Endodermal cell (in vitro differentiated cells): ENCODE measurements at regions not wholly inside any gene's neighbourhood (a gene's known extent, or its start where the extent isn't known, plus 50 kb on each side); places are given as distances from the start of the nearest gene placed in this dataset.

ENCODE experiments used
- DNase-seq: peaks from one replicate; pipeline ENCODE4 v3.0.0-alpha.2; 2017
- H3K27ac ChIP-seq: 2 replicates; pipeline ENCODE4 v1.5.1; 2013; ENCODE audit warnings: mild to moderate bottlenecking, low read depth, low read length, moderate library complexity
- H3K27me3 ChIP-seq: 2 replicates; pipeline ENCODE4 v1.6.1; 2013; ENCODE audit warnings: mild to moderate bottlenecking, low read length, moderate library complexity; ENCODE audit not compliant: insufficient read depth, control insufficient read depth, poor library complexity, severe bottlenecking
- H3K36me3 ChIP-seq: 2 replicates; pipeline ENCODE4 v1.7.0; 2013; ENCODE audit warnings: mild to moderate bottlenecking, low read length, moderate library complexity; ENCODE audit not compliant: control insufficient read depth, insufficient read depth
- H3K4me1 ChIP-seq: one replicate; pipeline ENCODE4 v1.7.0; 2013; ENCODE audit warnings: low read length; ENCODE audit not compliant: control insufficient read depth, insufficient read depth
- H3K4me3 ChIP-seq: 2 replicates; pipeline ENCODE4 v1.5.1; 2013; ENCODE audit warnings: mild to moderate bottlenecking, low read length, moderate library complexity
- H3K9ac ChIP-seq: 2 replicates; pipeline ENCODE4 v1.6.1; 2013; ENCODE audit warnings: mild to moderate bottlenecking, low read length, moderate library complexity; ENCODE audit not compliant: poor library complexity, severe bottlenecking; ENCODE audit errors: extremely low read depth
- H3K9me3 ChIP-seq: 2 replicates; pipeline ENCODE4 v1.6.1; 2013; ENCODE audit warnings: mild to moderate bottlenecking, low read length, moderate library complexity; ENCODE audit not compliant: control insufficient read depth
- H3K27ac Mint-ChIP-seq: 2 replicates; pipeline ENCODE4 v1.8.0; 2020; ENCODE audit warnings: mixed read lengths
- H3K27me3 Mint-ChIP-seq: 2 replicates; pipeline ENCODE4 v1.8.0; 2021; ENCODE audit warnings: mild to moderate bottlenecking, mixed read lengths; ENCODE audit not compliant: insufficient read depth
- H3K36me3 Mint-ChIP-seq: 2 replicates; pipeline ENCODE4 v1.8.0; 2020; ENCODE audit warnings: low read depth, mixed read lengths
- H3K4me1 Mint-ChIP-seq: 2 replicates; pipeline ENCODE4 v1.8.0; 2020; ENCODE audit warnings: mixed read lengths
- H3K4me3 Mint-ChIP-seq: 2 replicates; pipeline ENCODE4 v1.8.0; 2020; ENCODE audit warnings: mild to moderate bottlenecking, moderate library complexity, mixed read lengths
- H3K9me3 Mint-ChIP-seq: 2 replicates; pipeline ENCODE4 v1.8.0; 2020; ENCODE audit warnings: mild to moderate bottlenecking, mixed read lengths
- WGBS, 2 experiments: methylation state at CpG; one replicate each; pipeline versions ENCODE4 v1.1.5 to v1.1.7; 2013; ENCODE audit warnings: missing lambda C conversion rate in 2 of 2, mixed read lengths in 1 of 2; ENCODE audit not compliant: insufficient coverage in 1 of 2, insufficient read length in 1 of 2; 5-methylcytosine and 5-hydroxymethylcytosine counted together
- TF ChIP-seq, protein P1 (sequence below): fragments of 200-600 bp; sonication (generic); conservative IDR thresholded peaks from 2 replicates; pipeline ENCODE4 v1.5.0; 2021; ENCODE audit warnings: antibody characterized with exemption, mild to moderate bottlenecking

GRCh38 chr7:68900096-68900495, 698.2 kb upstream of the AUTS2 start:
- DNase-seq = no peak
- Histone ChIP-seq H3K4me3 (no peak overlapping the region), H3K9me3 (peaks cover 20% of the 10 kb centered on the region), H3K27me3 (no peaks in the 10 kb centered on the region), H3K4me1 (no peaks in the 10 kb centered on the region), H3K27ac (no peak overlapping the region), H3K36me3 (no peaks in the 10 kb centered on the region), H3K9ac (no peak overlapping the region)
- WGBS, 2 experiments = 95 to 96% methylated on average over 2 to 9 of the region's 9 CpGs
- TF ChIP-seq, protein P1, sequence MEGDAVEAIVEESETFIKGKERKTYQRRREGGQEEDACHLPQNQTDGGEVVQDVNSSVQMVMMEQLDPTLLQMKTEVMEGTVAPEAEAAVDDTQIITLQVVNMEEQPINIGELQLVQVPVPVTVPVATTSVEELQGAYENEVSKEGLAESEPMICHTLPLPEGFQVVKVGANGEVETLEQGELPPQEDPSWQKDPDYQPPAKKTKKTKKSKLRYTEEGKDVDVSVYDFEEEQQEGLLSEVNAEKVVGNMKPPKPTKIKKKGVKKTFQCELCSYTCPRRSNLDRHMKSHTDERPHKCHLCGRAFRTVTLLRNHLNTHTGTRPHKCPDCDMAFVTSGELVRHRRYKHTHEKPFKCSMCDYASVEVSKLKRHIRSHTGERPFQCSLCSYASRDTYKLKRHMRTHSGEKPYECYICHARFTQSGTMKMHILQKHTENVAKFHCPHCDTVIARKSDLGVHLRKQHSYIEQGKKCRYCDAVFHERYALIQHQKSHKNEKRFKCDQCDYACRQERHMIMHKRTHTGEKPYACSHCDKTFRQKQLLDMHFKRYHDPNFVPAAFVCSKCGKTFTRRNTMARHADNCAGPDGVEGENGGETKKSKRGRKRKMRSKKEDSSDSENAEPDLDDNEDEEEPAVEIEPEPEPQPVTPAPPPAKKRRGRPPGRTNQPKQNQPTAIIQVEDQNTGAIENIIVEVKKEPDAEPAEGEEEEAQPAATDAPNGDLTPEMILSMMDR = no peak
- Mint-ChIP-seq H3K27me3 (no peaks in the 10 kb centered on the region), H3K27ac (no peak overlapping the region), H3K9me3 (peaks cover 23% of the 10 kb centered on the region), H3K4me3 (no peak overlapping the region), H3K36me3 (peaks cover 2% of the 10 kb centered on the region), H3K4me1 (peaks cover 3% of the 10 kb centered on the region)

GRCh38 chr7:68904630-68905029, 693.6 kb upstream of the AUTS2 start:
- Histone ChIP-seq H3K4me3 (no peak overlapping the region), H3K9me3 (peaks cover 20% of the 10 kb centered on the region), H3K9ac (no peak overlapping the region), H3K36me3 (no peaks in the 10 kb centered on the region), H3K4me1 (no peaks in the 10 kb centered on the region), H3K27me3 (no peaks in the 10 kb centered on the region), H3K27ac (no peak overlapping the region)
- H3K9me3 Mint-ChIP-seq = peaks cover 24% of the 10 kb centered on the region
- 96 to 100% methylated on average over 1 to 3 of the region's 3 CpGs for WGBS, 2 experiments
- no peak overlapping the region for H3K4me3 Mint-ChIP-seq
- peaks cover 3% of the 10 kb centered on the region for H3K4me1 Mint-ChIP-seq
- DNase-seq = no peak
- no peak overlapping the region for H3K27ac Mint-ChIP-seq
- TF ChIP-seq, protein P1 = no peak
- peaks cover 2% of the 10 kb centered on the region for H3K36me3 Mint-ChIP-seq
- H3K27me3 Mint-ChIP-seq = no peaks in the 10 kb centered on the region

DNA sequence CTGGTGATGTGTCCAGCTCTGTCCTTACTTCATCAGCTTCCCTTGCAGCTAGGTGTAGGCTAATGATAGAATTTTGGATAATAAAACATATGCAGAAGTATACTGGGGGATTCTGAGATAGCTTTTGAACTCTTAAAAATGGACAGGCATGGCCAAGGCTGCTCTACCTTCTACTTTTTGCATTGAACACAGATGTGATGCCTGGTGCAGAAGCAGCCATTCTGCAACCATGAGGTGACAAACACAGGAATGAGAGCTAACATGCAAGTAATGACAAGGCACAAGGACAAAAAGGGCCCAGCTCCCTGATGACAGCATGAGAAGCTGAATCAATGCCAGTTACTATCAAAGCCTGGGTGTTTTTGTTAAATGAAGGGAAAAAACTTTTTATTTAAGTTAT, 686.5 kb upstream of the AUTS2 start:
- Histone ChIP-seq H3K9ac (no peak overlapping the region), H3K27me3 (no peaks in the 10 kb centered on the region), H3K4me1 (no peaks in the 10 kb centered on the region), H3K9me3 (peaks cover 15% of the 10 kb centered on the region), H3K4me3 (no peak overlapping the region), H3K27ac (no peak overlapping the region), H3K36me3 (no peaks in the 10 kb centered on the region)
- DNase-seq = no peak
- H3K9me3 Mint-ChIP-seq = peaks cover 33% of the 10 kb centered on the region
- H3K27me3 Mint-ChIP-seq = no peaks in the 10 kb centered on the region
- TF ChIP-seq, protein P1 = no peak
- H3K27ac Mint-ChIP-seq = no peak overlapping the region
- H3K36me3 Mint-ChIP-seq = no peaks in the 10 kb centered on the region
- H3K4me1 Mint-ChIP-seq = peaks cover 5% of the 10 kb centered on the region
- no peak overlapping the region for H3K4me3 Mint-ChIP-seq
